GM19351 (cell line): ENCODE measurements at regions not wholly inside any gene's neighbourhood (a gene's known extent, or its start where the extent isn't known, plus 50 kb on each side); places are given as distances from the start of the nearest gene placed in this dataset.

Source experiments
- ATAC-seq: cut with Tn5 transposase; IDR thresholded peaks from one replicate; pipeline ENCODE4 v1.9.1; 2021; ENCODE audit warnings: mild to moderate bottlenecking, moderate library complexity; ENCODE audit not compliant: unreplicated experiment

DNA sequence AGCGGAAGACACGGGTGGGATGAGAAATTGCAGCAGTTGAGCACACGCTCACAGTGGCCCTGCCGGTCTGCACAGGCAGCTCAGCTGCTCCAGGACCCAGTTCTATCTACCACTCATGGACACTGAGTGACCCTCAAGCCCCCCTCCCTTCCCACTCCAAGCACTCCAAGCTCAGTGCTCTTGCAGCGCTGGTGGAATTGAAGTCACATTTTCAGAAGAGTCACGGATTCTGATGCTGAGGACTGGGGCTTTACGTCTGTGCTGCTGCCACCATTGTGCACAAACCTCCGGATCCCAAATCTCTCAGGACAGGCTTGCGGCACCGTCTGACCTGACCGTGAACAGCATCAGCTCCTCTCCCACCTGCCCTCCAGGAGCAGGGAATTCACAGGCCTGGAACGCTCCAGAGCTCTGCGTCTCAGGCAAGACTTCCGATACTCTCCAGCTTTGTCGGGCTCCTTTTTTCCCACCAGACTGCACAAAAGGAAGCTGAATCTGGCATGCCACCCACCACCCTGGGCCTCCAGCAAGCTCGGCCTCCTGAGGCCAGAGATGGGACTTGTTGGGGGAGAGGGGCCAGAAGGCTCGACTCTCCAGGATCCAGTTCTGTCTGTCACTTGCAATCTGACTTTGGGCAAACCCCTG, 213.1 kb upstream of the RTL1 start:
- ATAC-seq: no peak

- no peak for ATAC-seq
These were observed 214.0 kb upstream of the RTL1 start for GRCh38 chr14:101117543-101117942.

DNA sequence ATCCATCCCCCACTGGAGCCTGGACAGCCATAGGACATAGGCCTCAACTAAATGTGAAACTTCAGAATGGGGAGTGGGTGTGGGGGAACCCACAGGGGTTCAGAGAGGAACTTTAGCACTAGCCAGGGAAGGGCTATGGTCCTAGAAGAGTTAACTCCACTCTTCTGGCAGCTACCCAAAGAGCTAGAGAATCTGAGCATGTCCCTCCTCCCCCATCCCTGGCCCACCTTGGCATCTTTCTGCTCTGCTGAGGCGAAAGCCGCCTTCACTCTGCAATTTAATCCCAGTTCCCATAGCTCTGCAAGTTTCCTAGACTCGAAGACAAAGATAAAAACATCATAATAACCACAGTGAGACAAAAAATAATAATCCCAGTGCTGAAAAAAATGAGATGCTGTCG, 214.7 kb upstream of the RTL1 start:
- ATAC-seq: no peak

GRCh38 chr14:101118746-101119591, 215.4 kb upstream of the RTL1 start:
- ATAC-seq: no peak

- ATAC-seq: no peak
These were observed 216.5 kb upstream of the RTL1 start for GRCh38 chr14:101119830-101120571.

- no peak for ATAC-seq
These were observed 217.4 kb upstream of the RTL1 start for GRCh38 chr14:101120641-101121507.

GRCh38 chr14:101121508-101122139, 218.1 kb upstream of the RTL1 start:
- no peak for ATAC-seq

DNA sequence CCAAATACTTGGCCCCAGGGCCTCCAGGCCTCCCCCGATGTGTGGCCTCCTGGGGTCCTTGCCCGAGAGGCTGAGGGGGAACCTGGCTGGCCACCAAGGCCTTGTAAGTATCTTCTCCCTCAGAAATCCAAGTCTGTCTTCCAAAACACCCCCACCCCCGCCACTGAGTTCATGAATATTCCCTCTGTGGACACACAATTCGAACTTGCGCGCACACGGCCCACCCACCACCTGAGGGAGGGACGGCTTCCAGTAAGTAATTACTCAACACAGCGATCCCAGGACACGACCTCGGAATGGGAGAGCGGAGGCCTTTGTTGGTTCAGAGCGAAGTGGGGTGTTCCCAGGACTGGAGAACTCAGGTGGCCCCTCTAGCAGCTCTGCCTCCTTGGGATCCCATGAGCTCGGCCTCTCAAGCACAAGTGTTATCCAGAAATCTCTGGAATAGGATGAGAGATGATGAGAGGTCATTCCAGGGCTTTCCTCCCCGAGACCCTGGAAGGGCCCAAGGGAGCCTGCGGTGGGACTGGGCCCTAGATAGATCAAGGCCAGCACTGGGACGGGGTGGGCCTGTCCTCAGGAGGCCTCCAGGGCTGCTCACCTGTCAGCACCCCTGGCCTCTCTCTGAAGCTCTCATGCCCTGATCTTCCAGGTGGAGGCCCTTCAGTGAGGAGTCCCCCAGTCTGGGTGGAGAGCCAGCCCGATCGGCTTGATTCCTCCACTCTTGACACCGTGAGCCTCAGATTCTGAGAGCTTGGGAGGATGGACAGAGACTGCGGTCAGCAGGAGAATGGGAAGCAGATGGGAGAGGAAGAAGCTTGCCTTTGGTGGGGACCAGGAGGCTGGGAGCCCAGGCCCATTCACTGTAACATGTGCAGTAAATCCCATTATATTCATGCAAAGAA, 219.0 kb upstream of the RTL1 start:
- ATAC-seq: no peak

DNA sequence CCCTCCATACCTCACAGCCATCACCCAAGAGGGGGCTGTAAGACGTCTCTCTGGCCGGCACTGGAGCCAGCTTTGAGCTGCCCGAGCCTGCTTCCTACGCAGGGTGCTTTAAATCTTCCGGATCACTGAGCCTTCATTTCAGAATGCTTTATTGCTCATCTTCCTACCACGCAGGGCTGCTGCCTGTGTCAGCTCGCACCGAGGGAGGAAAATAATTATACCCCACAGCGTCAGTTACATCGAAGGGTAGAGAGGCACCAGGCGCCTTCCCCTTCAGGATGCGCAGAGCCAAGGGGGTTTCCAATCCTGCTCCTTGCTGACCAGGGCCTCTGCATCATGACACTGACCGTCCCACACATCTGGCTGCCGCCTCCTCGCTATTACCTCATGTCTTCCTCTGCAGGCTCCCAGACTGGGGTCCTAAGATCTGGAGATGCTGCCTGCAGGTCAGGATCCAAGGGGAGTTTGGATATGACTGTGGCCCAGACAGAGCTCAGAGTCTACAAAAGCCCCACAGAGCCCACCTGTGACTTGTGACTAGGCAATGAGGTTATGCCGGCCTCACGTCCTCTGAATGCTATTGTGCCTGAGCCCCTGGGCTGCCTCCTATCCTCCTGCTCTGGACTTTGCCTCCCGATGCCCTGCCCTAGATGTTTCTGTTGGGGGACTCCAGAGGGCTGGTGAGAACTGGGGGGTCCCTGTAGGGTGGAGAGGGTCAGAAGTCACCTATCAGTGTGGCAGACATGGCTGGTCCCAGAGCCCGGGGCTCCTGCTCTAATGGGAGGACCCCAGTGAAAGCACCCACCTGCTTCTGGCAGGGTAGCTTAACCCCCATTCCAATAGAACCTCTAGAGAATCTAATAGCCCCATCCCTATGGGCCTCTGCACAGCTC, 220.3 kb upstream of the RTL1 start:
- ATAC-seq: no peak

DNA sequence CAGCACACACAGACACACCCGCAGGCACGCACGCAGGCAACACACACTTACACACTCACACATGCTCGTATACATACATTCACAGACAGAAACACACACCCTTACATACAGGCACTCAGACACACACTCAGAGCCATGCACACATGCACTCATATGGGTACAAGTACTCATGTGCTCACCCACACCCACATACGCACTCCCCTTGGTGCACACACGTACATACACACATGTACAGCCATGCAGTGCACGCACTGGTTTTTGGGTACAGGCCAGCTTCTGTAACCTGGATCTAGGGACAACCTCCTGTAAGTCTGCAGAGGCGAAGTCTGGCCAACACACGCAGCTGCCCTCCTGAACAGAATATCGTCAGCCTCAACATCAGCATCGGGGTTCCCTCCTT, 221.3 kb upstream of the RTL1 start:
- no peak for ATAC-seq

GRCh38 chr14:101125313-101125712, 221.8 kb upstream of the RTL1 start:
- ATAC-seq: no peak

DNA sequence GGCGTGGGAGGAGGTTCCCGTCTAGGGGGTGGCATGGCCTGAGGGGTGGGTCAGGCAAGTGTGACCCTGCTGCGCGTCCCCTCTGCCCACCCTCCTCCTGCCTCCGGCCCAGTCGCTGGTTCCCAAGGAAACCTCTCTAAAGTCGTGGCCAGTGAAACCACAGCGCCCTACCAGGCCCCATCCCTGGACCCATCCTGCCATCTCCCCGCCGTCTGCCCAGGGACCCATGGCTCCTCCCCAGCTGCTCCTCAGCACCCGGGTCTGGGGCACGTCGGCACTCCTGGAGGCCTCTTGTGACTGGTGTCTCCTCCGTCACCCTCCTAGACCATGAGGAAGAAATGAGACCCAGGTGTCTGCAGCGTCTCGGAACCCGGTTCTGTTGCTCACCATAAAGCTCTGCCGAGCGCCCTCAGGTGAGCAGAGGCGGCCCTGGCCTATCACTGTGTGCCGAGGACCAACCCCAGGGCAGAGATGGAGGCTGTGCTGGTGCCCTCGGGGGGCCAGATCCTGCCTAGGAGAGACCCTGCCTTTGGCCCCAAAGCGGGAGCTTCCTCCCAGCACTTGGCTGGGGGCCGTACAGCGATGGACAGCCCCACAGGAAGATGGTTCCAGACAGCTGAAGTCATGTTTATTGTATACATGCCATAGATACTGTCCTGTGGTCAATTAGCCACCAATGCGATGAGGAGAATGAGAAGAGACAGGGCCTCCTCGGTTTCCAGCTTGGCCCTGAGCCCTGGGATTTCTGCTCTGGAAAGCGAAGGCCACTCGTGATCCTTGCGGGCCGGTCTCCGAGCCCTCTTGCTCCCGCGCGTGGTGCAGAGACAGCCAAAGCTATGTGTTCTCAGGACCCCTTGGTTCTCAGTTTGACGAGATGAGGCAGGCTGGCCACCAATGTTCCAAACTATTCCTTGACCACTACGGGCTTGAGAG, 222.5 kb upstream of the RTL1 start:
- no peak for ATAC-seq

- ATAC-seq: no peak
These were observed 223.2 kb upstream of the RTL1 start for GRCh38 chr14:101126731-101127130.

DNA sequence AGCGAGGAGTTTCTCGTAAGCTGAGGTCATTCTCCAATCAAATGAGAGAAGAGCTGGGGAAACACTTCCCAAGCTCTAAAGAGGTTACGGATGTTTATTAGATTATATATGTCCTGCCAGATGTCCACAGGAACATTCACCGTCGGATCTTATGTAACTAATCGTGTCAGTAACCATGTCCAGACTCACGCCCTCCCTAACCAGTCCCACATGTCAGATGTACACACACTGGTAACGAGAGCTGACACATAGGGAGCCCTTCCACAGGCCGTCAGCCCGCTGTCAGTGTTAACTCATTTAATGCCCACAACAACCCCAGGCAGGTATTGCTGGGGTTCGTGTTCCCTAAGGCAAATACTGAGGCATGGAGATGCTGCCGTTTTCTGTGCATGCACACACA, 223.7 kb upstream of the RTL1 start:
- no peak for ATAC-seq

GRCh38 chr14:101128478-101129321, 225.2 kb upstream of the RTL1 start:
- no peak for ATAC-seq

GRCh38 chr14:101129521-101130167, 226.1 kb upstream of the RTL1 start:
- no peak for ATAC-seq
